CD4-positive, alpha-beta T cell treated with Interleukin-6 for 4 hours (primary cell): ENCODE measurements at regions not wholly inside any gene's neighbourhood (a gene's known extent, or its start where the extent isn't known, plus 50 kb on each side); places are given as distances from the start of the nearest gene placed in this dataset.
"Not testable (repeated sequence)": the region's sequence is repeated elsewhere in the genome, so short reads cannot be mapped to it uniquely, and the experiment has no call there.

Experiments
- DNase-seq: peaks from one replicate; pipeline ENCODE4 v3.0.0-alpha.2; 2020; ENCODE audit warnings: mixed read lengths

DNA sequence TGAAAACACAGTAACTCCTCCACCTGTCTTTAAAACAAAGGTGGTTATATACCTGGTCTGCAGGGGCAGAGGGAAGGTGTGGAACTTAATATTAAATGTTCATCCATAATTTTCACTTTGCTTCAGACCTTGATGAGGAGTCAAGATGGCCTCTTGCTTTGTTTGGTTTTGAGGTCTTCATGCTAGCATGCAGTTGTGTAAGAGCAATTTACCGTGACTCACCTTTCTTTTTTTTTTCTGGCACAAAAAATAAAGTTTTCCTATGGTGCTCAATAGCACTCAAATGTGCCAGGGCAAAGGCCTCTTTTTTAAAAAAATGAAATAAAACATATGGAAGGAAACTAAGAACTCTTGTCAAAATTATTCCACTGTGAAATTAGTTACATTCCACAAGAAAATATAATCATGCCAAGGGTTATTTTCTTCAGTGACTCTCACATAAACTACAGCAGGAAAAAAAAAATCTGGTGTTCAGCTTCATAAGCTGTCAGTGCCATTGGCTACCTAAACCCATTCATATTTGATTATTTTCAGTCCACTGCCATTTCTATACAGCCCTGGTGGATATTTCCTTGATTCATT is 128.2 kb downstream of the SLC7A11 start:
- DNase-seq, result no peak

DNA sequence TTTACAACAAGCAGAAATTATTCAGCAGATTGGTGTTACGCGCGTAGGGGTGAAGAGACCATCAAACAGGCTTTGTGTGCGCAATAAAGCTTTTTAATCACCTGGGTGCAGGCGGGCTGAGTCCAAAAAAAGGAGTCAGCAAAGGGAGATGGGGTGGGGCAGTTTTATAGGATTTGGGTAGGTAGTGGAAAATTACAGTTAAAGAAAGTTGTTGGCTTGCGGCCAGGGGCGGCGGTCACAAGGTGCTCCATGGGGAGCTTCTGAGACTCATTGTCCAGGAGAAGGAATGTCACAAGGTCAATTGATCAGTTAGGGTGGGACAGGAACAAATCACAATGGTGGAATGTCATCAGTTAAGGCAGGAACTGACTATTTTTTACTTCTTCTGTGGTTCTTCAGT is 129.3 kb downstream of the SLC7A11 start:
- not testable (repeated sequence) for DNase-seq

DNA sequence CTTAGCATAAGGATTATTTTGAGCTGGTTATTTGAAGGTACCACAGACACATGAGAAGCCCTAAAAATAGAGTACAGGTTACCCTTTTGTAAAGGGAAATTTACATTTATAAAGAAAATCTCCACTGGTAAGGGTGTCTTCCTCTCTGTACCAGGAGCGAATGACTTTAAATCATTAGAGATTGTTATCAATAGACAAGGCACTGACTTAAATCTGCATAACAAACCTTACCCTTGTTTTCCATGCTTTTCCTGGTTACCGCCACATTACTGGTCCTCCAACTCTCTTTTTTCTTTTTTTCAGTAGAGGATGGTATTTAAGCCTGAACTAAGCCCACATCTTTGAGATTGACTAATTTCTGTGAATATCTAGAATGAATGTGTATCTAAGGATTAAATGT is 129.8 kb downstream of the SLC7A11 start:
- no peak for DNase-seq

DNA sequence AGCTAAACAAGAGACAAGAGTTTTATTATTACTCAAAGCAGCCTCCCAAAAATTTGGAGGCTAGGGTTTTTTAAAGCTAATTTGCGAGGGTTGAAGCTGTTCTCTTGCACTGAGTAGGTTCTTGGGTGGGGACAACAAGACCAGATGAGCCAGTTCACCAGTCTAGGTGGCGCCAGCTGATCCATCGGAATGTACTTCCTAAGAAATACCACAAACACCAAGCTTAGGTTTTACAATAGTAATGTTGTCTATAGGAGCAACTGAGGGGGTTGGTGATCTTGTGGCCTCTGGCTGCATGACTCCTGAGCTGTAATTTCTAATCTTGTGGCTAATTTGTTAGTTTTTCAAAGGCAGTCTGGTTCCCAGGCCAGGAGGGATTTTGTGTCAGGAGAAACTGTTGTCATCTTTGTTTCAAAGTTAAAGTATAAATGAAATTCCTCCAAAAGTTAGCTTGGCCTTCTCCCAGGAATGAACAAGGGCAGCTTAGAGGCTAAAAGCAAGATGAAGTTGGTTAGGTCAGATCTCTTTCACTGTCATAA is 130.6 kb downstream of the SLC7A11 start:
- no peak for DNase-seq

DNA sequence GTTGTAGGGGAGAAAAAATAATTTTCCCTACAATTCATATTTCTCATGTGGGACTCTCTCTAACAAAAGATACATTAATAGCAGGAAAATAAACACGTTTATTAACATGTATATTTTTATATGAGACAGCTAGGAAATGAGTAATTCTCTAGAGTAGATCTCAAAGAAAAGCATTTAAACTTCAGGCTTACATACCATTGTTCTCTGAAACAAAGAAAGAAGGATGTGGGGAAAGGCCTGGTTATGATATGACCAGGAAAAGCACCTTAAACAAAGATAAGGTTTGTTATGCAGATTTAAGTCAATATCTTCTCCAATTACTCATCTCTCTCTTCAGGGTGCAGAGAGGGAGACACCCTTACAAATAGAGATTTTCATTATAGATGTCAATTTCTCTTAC is 131.3 kb downstream of the SLC7A11 start:
- DNase-seq, result no peak

DNA sequence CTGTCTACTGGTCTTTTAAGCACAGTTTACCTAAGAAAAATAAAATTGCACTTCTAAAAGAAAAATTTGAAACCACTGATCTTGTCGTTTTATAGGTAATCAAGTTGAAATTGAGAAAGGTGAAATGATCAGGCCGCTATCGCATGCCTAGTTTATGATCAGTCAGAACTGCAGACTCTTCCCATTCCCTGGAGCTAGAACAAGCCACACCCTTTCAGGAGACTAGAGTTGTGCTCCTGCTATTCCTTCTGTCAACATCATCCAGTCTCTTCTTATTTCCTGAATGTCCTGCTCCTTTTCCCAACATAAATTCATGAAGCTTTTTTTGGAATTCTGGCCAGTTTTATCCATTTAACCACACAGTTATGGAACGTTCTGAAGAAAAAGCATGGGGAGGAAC is 135.1 kb downstream of the SLC7A11 start:
- no peak for DNase-seq

DNA sequence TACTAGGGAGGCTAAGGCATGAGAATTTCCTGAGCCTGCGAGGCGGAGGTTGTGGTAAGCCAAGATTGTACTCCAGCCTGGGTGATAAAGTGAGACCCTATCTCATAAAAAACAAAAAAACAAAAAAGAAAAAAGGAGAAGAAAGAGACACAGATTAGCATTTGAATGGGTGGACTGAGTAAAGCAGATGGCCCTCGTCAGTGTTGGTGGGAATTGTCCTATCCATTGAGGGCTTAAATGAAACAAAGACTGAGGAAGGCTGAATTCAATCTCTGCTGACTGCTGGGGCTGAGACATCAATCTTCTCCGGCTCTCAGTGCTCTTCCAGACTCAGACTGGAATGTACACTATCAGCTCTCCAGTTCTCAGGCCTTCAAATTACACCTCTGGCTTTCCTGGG is 136.8 kb downstream of the SLC7A11 start:
- no peak for DNase-seq

DNA sequence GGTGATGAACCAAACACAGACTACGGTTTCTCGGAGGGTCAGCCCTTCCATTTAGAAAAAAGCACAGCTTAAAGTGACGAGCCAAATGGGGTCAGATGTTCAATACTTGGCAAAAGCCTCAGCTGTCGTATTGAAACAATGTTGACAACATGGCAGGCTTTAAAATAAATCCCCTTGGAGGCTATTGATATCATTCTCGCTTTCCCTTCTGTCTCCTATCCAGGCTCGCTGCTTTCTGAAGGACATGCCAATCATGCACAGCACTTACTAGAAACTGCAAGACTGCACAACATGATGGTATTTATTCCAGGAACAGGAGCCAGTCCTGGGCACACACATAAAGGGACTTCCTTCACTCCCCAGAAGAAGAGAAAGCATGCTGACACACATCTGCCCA is 137.9 kb downstream of the SLC7A11 start:
- DNase-seq, result no peak

DNA sequence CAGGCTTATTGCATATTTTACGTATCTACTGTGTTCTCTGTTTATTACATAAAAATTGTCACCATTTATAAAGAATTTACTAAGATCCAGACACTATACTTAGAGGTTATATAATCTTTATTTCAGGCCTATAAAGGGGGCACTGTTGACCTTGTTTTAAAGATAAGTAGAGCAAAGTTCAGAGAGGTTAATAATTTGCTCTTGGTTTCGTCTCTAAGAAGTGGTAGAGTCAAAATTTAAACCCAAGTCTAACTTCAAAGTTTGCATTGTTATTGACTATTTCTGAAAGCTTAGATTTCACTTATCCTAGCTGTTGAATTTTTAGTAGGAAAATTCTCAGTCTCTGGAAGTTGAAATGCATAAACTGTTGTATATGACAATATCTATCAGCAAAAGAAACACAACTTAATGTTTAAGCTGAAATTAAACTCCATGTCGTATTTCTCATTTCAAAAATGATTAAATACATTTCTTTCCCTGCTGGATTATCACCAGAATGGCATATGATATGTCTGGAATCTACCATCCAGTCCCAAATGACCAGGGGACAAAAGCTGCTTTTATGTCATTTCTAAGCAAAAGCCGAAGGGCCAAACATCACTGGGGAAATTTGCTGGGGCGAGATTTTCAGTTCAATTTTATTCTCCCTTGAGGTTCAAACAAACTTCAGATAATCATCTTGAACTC is 138.4 kb downstream of the SLC7A11 start:
- DNase-seq, result no peak

DNA sequence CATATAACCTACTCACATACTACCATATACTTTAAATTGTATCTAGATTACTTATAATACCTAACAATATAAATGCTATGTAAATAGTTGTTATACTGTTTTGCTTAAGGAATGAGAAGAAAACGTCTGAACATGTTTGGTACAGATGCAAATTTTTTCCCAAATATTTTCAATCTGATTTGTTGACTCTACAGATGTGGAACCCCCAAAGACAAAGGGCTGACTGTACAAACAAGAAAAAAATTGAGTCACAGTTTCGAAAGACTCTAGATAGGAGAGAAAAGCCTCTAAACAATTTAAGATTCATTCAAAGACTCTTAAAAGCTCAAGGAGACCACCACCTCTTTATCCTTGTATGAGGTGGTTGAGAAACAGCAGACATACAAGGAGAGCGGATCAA is 142.8 kb downstream of the SLC7A11 start:
- no peak for DNase-seq

DNA sequence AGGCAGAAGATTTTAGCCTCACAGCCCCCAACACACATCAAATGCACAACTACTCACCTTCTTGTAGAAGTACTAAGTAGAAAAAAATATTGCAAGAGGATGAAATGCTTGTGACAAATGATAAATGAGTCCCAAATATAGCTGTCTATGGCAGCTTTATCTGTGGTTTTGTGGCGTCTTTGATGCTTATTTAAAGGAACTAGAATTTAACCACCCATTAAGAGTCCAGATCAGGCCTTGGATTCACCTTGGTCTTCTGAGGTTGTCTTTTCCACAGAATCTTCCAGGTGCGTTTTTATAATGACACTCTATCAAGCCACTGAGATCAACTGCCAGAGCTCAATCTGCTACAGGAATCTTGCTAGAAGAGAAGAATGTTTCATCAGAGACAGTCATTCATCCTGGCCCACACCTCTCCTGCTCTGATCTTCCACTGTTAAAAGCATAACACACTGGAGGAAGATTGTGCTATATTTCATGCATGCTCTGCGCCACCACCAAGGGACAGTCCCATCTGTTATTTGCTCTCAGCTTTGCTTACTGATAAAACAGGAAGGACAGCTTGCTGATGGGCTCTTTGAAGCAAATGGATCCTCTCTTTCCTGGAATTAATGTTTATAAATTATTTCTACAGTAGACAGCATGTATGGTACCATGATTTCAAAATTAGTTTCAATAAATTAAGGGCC is 144.1 kb downstream of the SLC7A11 start:
- no peak for DNase-seq

DNA sequence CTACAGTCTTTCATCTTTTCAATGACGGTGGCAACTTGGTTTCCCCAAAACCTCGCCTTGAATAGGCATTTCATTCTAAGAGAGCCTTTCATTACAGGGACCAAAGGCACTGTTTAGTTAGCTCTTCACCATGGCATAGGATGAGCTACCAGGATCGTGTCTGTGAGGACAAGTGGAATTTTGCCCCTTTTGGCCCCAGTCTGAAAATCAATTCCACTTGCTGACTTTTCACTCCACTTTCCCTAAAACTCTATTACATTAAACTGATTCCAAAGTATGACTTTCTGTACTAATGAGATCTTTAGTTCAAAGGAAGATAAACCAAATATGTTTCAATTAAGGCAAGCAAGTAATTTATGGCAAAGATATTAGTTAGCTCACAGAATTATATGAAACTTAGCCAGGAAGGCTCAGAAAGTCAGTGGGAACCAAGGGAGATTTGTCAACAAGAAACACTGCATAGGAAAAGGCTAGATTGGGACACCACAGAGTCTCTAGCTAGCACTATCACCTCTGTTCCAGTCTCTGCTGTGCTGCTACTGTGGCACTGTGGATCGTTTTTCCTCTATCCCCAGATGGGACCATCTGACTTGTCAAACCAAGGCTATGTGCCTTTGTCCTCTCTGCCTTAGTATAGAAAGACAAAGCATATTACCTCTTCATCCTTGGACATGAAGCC is 145.6 kb downstream of the SLC7A11 start:
- no peak for DNase-seq

DNA sequence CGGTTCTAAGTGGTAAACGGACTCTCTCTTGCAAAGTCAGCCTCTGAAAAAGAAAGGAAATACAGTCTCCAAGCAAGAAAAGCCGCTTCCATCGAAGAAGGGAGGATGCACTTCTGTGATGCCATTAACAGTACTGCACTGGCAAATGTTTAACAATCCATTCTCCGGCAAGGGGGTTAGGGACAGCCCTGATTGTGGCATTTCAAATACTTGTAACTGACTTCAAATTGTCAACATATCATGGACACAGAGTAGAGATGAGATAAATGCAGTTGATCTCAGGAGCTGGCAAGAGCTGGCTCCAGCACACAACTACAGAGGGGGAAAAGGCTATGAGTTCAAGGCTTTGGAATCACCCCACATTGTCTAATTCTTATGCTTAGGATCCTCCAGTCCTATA is 146.8 kb downstream of the SLC7A11 start:
- no peak for DNase-seq

DNA sequence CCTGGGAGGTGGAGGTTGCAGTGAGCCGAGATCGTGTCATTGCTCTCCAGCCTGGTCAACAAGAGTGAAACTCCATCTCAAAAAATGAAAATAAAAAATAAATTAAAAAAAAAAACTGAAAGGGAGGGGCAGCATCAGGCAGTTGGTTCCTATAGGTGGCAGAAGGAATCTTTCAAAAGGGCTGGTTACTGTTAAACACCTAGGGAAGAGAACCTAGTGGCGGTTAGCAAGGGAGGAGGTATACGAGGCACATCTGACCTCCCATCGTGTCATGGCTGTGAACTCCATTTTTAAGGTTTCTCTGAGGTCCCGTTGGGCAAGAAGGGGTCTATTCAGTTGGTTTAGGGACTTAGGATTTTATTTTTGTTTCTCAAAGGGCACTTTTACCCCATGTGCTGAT is 150.1 kb downstream of the SLC7A11 start:
- DNase-seq, result no peak

DNA sequence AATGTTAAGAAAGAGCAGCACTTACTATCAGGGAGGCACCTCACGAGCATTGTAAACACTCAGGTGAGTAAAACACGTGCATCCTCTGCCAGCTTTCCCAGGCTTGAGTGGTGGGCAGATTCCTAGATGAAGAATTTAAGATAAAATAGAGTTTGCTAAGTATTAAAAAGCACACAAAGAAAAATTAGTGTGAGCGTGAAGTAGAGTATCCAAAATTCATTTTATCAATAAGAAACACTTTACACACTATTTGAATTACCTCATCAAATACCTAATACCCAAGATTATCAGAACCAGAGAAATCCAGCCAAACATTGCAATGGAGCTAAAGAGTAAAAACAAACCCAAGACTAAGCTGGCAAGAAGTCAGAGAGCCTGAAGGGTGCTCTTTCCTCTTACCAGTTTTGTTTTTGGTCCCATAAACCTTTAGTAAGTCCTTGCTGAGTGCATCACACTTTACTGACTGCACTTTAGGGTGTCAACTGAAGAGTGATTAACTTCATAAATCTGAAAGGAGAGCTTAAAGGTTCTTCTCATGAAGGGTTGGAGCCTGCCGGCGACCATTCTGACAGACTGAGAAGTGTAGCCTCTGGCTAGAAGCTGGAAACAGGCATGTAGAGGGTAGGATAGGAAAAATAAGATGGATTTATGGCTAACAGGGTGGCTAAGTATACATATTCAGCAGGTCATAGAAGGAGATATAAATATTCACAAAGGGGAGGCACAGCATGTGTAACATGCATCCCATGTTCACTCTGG is 151.1 kb downstream of the SLC7A11 start:
- no peak for DNase-seq

DNA sequence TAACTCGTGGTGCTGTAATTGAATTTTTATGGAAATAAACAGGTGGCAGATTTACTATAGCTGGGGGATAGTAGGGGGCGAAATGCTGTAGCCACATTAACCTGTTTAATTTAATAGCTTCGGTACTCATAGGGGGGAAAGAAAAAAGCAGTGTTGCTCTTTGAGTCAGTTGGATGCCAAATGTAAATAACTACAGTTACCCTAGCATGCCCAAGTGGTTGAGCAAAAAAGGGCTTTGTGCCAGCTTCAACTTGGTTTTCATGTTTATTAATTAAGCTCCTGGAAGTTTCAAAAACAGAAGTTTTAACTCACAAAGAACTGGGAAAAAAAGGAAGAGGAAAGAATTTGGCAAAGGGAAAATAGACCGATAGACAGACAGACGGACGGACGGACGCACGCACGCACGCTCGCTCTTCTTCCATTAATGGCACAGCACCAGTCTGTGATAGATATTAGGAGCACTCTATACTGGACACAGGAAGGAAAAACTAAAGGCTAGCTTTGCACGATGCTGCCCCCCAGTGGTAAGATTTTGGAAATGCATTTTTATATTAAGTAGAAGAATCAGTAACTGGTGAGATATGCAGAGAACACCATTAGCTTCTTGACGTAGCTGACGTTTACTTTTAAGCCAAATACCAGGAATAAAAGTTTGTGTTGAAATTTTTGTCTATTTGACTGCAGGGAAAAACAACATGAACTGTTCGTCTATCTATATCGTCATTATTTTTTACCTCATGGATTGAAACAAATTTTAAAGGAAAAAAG is 151.8 kb downstream of the SLC7A11 start:
- DNase-seq, result peak; percentile 5

DNA sequence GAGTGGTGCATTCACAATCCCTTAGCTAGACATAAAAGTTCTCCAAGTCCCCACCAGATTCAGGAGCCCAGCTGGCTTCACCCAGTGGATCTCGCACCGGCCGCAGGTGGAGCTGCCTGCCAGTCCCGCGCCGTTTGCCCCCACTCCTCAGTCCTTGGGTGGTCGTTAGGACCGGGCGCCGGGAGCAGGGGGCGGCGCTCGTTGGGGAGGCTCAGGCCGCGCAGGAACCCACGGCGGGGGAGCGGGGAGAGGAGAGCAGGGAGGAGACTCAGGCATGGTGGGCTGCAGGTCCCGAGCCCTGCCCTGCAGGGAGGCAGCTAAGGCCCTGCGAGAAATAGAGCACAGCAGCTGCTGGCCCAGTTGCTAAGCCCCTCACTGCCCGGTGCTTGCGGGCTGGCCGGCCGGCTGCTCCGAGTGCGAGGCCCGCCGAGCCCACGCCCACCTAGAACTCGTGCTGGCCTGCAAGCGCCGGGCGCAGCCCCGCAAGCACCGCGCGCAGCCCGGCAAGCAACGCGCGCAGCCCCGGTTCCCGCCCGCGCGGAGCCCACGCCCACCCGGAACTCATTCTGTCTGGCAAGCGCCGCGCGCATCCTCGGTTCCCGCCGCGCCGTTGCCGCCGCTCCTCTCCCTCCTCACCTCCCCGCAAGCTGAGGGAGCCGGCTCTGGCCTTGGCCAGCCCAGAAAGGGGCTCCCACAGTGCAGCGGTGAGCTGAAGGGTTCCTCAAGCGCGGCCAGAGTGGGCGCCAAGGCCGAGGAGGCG is 153.5 kb downstream of the SLC7A11 start:
- no peak for DNase-seq

DNA sequence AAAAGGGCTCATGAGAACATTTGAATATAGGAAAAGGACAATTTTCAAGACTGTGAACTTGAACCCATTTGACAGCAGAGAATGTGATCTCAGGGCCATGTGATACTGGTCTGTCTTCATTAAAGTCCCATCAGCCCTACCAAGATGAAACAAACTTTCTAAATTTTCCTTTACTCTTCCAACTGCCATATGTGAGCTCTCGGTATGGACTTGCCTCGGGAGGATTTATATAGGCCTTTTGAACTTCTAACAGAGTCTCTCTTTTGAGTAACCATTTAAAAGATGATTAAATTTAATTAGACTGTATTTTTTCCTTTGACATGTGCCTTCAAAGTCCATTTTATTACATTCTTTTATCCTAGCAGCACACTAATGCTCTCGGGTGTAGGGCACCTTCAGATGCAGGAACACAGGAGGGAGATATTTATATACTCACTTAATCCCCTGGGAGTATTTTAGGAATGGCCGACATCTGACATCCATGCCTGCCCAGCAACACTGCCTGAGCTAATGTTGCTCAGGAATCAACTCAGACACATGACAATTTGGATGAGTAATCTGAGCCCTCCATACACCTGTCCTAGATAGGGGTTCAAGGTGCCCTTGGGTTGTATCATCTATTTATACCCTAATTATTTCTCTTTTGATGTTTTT is 155.0 kb downstream of the SLC7A11 start:
- DNase-seq, result no peak

DNA sequence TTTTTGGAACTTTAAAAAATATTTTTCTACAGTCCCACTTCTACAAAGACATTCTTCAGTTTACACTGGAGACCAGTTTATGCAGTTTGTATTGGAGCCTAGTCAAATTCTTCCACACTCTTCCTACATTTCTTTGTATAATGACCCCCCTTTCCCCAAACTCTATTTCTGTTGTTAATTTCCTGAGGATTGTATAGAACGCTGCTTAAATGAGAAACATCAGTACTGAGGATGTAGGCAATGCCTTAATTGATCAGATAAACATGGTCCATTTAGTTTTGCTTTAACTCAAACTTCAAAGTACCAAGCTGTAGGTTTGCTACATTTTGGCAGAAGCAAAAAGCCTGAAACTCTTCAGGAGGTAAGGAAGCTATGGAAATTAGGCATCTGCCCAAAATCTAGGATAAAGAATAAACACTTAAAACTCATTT is 155.5 kb downstream of the SLC7A11 start:
- DNase-seq, result no peak

DNA sequence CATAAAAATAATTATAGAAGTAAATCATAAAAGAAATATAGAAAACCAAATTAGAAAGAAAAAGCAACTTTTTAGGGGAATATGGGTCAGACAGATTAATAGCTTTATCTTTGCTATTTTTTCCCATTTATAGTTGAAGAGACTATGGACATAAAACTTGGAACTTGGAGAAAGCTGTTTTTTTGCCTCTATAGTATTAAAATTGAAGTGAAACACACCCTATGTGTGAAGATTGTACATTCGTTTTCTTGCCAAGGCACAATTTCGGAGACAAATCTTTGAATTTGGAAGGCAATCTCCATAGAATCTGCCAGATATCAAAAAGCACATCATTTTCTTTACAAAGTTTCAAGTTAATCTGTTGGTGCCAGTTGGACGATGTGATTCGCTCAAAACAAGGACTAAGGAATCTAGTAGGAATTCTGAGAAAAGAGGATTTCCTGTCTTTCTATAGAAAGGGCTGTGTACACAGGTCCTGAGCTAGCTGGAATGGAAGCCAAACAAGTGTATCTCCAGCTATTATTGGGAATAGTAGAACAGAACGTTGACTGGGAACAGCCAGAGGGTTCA is 156.3 kb downstream of the SLC7A11 start:
- DNase-seq, result no peak
